ENCODE measurements at regions not wholly inside any gene's neighbourhood (a gene's known extent, or its start where the extent isn't known, plus 50 kb on each side); places are given as distances from the start of the nearest gene placed in this dataset.

DNA sequence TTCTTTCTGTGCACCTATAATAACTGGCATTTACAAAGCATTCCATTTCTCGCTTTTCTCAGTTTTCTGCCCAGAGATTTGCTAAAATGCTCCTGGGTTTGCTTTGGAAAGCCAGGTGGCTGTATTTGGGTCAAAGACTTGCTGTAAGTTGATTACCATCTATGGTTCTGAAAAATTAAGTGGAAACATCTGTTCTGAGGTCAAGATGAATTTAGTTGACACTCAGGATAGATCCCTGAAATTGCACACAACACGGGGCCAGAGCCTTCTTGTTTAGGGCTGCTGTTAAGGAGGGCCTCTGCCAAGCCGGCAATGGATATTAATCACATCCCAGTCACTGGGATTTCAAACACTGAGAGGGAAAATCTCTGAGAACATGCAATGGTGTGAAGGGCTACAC is 111.6 kb upstream of the GLI3 start:
- DNase-seq = no peak

GRCh38 chr7:42348071-42348470 is 111.1 kb upstream of the GLI3 start:
- DNase-seq = no peak

DNA sequence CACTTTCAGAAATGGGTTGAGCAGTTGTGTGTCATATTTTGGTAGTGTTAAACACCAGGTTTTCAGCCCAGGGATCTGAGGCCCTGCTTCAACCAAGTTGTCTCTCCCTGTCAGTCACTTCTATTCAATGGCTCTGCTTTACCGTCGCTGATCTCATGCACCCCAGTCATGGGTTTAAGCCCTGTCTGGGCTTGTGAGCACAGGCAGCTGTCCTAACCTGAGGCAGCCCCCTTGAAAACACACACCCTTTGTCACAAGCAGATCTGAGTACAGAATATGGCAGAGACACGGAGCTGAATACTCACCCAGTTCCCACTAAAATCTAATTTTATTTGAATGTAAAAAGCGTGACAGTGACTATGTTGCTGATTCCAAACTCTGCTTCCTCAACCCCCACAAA is 110.6 kb upstream of the GLI3 start:
- no peak for DNase-seq

GRCh38 chr7:42345478-42346299 is 108.7 kb upstream of the GLI3 start:
- DNase-seq = no peak

- no peak for DNase-seq
Measured at GRCh38 chr7:42344198-42344755, 107.3 kb upstream of the GLI3 start.

GRCh38 chr7:42342381-42342780 is 105.4 kb upstream of the GLI3 start:
- no peak for DNase-seq

- no peak for DNase-seq
Measured at GRCh38 chr7:42340436-42340835, 103.4 kb upstream of the GLI3 start.

- DNase-seq = no peak
Measured at GRCh38 chr7:42338916-42339540, 102.0 kb upstream of the GLI3 start.

DNA sequence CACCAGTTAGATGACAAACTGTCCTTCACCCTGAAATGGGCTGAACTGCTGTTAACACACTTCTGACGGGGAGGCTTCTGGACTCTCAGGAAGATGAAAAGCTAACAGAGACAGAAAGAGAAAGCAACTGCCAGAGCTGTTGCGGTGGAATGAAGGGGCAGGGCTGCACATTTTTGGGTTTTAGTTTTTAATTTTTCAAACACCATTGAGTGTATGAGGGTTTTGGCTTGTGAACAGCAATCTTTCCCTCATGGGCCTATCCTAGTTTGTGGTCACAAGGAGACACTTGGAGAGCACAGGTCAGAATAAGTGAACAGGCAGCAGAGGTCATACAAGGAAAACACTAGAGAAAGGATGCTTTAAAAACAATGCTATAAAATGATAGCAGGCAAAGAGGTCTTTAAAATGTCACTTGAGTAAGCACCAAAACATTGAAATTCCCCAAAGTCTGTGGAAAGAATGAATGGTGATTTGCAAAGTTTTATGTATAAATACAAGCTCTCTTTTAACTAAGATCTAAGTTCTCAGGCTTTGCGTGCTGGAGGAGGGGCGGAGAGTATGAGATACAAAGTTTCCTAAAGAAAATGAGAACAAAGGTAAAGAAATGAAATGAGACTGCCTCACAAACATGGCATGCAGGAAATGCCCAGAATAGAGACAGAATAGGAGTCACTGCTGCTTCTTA is 101.4 kb upstream of the GLI3 start:
- DNase-seq = no peak

DNA sequence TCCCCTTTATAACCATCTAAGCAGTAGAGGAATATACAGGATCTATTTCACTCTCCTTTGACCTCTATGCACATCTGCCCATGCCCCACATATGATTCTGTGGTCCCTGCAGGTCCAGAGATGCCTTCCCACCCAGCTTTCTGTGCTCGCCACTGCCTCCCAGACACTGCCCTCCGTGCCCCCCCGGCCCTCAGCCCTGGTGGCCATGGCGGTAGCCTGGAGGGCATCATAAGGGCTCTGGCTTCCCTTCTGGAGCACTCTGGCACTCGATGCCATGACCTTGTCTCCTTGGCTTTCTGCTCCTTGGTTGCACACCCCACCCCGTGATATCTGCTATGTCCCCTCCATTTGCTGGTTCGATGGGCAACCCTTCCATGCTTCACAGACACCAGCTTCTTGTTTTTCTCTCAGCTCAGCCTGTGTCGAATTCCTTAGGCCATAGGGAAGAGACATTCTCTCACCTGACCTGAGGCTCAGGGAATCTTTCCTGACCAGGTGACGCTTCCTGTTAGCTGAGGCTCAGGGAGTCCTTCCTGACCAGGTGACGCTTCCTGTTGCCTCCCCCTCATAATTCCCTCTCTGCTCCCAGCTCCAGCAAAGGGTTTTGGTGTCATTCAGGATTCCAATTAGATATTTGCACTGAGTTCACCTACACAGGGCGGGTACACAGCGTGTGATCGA is 100.4 kb upstream of the GLI3 start:
- no peak for DNase-seq

DNA sequence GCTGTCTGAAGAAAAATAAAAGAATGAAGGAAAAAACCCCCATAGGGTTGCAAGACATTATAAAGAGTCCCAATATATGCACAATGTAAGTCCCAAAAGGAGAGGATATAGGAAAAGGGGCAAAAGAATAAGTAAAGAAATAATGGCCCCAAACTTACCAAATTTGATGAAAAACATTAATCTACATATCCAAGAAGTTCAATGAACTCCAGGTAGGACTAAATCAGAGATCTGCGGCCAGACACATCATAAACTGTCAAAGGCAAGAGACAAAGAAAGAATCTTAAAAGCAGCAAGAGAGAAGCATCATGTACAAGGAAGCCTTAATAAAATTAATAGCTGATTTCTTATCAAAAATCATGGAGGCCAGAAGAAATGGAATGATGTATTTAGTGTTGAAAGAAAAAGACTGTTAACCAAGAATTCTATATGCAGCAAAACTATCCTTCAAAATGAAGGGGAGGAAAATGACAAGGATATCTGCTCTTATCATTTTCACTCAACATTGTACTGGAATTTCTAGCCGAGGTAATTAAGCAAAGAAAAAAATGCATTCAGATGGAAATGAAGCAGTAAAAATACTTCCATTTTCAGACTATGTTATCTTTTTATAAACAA is 95.7 kb upstream of the GLI3 start:
- no peak for DNase-seq

DNA sequence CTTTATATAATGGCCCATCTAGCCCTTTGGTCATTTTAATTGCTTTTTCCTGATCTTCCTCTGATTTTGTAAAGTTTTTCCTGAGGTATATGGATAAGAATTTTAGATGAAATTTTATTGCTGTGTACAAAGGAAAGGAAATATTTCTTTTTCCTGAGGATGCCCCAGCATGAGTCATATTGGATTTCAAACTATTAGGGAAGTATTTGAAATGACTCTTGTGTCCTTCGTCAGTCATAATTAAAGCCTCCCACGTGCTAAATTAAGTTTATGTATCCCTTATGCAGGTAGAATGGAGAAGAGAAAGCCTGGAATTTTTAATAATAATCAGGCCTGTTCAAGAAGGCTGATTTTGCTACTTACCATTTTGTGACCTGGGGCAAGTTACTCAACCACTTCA is 82.6 kb upstream of the GLI3 start:
- no peak for DNase-seq

DNA sequence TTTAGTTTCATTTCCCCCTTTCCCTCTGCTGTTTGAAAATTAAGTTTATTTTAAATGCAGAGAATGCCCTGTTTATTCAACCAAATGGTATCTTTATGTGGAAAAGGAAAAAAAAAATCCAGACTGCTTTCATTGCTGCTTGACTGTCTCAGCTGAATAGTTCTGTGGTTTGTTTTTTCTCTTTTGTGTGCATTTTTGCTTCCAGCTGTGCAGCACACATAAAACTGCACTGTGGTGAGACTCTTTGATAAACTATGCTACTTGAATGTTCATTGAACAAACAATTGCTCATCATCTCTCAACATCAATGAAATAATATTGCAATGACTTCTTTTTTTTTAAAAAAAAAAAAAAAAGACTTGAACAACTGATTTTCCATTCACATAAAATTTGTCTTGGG is 78.6 kb upstream of the GLI3 start:
- DNase-seq = no peak

GRCh38 chr7:42315103-42315502 is 78.1 kb upstream of the GLI3 start:
- no peak for DNase-seq

GRCh38 chr7:42314696-42315095 is 77.7 kb upstream of the GLI3 start:
- no peak for DNase-seq

- DNase-seq = no peak
Measured at GRCh38 chr7:42311195-42311594, 74.2 kb upstream of the GLI3 start.

- DNase-seq = no peak
Measured at GRCh38 chr7:42292991-42293521, 56.0 kb upstream of the GLI3 start.

- no peak for DNase-seq
Measured at GRCh38 chr7:42289473-42289872, 52.5 kb upstream of the GLI3 start.

All from suppressor macrophage treated with lipopolysaccharide for 4 hours (primary cell).